NB4 (cell line): ENCODE measurements at regions not wholly inside any gene's neighbourhood (a gene's known extent, or its start where the extent isn't known, plus 50 kb on each side); places are given as distances from the start of the nearest gene placed in this dataset.

Experiments
- POLR2A ChIP-seq: IDR thresholded peaks from 2 replicates; pipeline ENCODE4 v1.6.1; 2011; ENCODE audit warnings: mild to moderate bottlenecking; ENCODE audit not compliant: insufficient read length; ENCODE audit errors: extremely low read depth
- TF ChIP-seq, protein P1 (sequence below): IDR thresholded peaks from one replicate; pipeline ENCODE4 v1.5.1; 2012; ENCODE audit warnings: low read depth, low read length

DNA sequence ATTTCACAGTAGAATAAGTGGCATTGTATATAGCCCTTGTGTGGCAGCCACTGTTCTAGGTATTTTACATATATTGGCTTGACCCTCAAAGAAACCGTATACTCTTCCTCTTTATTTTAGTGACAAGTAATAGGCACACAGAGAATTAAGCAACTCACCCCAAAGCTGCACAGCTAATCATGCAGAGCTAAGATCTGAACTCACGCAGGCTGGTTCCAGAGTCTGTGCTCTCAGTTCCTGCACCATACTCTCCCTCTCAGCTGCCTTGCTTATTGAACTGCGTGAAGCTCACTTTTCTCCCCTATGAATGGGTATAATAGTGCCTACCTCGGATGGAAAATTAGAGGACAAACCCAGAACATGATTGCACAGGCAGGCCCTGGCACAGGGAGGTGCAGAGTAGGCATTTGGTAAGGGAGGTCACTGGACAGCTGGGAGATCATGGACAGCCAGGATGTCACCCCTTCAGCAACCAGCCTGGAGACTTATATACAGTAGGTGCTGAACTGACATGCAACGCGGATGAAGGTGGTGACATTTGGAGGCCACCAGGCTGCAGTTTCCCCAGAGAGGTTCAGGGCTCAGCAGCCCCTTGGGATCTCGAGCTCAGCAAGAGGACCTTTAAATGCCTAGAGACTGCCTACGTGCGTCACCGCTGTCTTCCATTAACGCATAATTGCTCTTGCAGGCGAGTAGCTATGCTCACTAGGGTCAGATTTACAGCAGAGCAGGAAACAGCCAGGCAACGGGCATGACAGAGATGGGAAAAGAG, 78.4 kb upstream of the TP53I11 start:
- no peak for TF ChIP-seq POLR2A
- TF ChIP-seq, protein P1, sequence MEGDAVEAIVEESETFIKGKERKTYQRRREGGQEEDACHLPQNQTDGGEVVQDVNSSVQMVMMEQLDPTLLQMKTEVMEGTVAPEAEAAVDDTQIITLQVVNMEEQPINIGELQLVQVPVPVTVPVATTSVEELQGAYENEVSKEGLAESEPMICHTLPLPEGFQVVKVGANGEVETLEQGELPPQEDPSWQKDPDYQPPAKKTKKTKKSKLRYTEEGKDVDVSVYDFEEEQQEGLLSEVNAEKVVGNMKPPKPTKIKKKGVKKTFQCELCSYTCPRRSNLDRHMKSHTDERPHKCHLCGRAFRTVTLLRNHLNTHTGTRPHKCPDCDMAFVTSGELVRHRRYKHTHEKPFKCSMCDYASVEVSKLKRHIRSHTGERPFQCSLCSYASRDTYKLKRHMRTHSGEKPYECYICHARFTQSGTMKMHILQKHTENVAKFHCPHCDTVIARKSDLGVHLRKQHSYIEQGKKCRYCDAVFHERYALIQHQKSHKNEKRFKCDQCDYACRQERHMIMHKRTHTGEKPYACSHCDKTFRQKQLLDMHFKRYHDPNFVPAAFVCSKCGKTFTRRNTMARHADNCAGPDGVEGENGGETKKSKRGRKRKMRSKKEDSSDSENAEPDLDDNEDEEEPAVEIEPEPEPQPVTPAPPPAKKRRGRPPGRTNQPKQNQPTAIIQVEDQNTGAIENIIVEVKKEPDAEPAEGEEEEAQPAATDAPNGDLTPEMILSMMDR = no peak
